ENCODE measurements at regions not wholly inside any gene's neighbourhood (a gene's known extent, or its start where the extent isn't known, plus 50 kb on each side); places are given as distances from the start of the nearest gene placed in this dataset.

DNA sequence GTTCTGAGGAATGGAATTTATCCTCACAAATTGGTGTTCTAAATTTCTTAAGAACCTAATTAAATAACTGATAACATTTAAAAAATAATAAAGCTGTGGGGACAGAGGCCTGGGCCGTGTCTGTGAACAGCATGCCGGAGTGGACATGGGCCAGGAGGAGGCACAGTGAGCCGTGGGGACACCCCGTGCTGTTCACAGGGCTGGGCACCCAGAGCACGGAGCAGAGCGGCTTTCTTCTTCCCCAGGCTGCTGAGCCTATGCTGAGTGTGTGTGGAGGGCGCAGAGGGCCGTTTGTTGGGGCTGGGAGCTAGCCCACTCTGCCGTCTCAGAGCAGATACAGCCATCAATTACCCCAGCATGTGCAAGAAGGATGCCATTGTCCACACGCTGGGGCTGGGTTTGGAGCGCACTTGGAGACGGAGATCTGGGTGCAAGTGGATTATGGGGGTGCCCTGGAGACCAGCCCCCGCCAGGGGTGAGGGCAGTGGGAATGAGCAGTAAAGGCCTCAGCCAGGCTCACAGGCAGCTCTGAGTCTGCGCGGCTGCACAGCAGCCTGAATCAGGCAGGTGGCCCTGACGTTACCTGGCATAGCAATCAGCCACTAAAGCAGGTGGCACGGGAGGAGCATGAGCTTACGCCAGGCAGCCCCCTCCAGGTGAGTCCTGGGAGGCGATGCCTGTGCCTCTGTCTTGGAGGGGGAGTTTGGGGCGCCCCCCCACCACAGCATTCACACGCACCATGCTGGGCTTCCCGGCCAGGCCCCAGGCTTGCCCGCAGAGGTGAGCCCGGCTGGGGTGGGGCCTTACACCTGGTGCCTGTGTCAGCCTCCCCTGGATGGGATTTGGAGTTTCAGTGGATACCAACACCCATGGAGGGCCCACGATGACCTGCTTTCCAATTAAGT lies 52.1 kb upstream of the SLC66A3 start:
- no peaks in the 10 kb centered on the region for H3K27me3 ChIP-seq
- H3K4me3 ChIP-seq (ENCODE audit: low read depth, low read length): no peak overlapping the region
- no peak for DNase-seq
- no peaks in the 10 kb centered on the region for H3K4me1 ChIP-seq
- no peaks in the 10 kb centered on the region for H3K9me3 ChIP-seq
- H3K36me3 ChIP-seq: no peaks in the 10 kb centered on the region
- no peak for TF ChIP-seq CTCF (IDR thresholded peaks at IDR 0.05; ENCODE audit: low read depth, low read length)

- no peak for DNase-seq
- Histone ChIP-seq H3K4me1 (no peaks in the 10 kb centered on the region), H3K36me3 (no peaks in the 10 kb centered on the region), H3K9me3 (no peaks in the 10 kb centered on the region), H3K27me3 (no peaks in the 10 kb centered on the region), H3K4me3 (ENCODE audit: low read depth, low read length) (no peak overlapping the region)
- no peak for TF ChIP-seq CTCF (IDR thresholded peaks at IDR 0.05; ENCODE audit: low read depth, low read length)
Observed at GRCh38 chr2:11103984-11104793, 51.1 kb upstream of the SLC66A3 start.

DNA sequence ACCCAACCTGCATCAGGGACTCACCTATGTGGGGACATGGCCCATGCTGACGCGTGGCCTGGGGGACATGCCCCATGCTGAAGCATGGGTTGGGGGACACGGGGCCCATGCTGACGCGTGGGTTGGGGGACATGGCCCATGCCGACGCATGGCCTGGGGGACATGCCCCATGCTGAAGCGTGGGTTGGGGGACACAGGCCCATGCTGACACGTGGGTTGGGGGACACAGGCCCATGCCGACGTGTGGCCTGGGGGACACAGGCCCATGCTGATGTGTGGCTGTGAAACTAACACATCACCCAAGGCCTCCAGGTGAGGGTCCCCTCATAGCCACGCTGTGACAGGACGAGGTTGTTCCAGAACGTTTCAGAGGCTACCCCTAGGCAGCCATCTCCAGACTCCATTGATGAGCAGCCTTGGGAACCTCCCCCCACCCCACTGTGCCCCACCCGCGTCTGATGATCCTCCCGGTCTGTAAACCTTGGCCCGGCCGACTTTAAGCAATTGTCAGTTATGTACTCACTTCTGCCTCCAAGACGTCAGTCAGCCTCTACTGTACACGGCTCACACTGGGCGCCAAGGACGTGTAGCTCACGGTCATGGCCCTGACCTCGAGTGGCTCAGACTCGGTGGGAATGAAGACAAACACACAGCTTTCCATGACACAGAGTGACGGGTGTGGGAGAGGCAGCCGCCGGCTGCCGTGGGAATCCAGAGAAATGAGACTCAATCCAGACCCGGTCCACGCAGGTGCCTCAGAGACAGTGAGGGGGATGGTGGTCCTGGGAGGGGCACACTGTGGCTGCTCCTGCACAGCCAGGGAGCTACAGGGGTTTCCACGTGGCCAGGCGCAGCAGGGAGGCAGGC lies 50.2 kb upstream of the SLC66A3 start:
- Histone ChIP-seq H3K27me3 (no peaks in the 10 kb centered on the region), H3K9me3 (no peaks in the 10 kb centered on the region), H3K4me1 (no peaks in the 10 kb centered on the region), H3K36me3 (no peaks in the 10 kb centered on the region), H3K4me3 (ENCODE audit: low read depth, low read length) (no peak overlapping the region)
- no peak for DNase-seq
- TF ChIP-seq CTCF (IDR thresholded peaks at IDR 0.05; ENCODE audit: low read depth, low read length): no peak
